ENCODE measurements at regions not wholly inside any gene's neighbourhood (a gene's known extent, or its start where the extent isn't known, plus 50 kb on each side); places are given as distances from the start of the nearest gene placed in this dataset.
"Not testable (repeated sequence)": the region's sequence is repeated elsewhere in the genome, so short reads cannot be mapped to it uniquely, and the experiment has no call there.

DNA sequence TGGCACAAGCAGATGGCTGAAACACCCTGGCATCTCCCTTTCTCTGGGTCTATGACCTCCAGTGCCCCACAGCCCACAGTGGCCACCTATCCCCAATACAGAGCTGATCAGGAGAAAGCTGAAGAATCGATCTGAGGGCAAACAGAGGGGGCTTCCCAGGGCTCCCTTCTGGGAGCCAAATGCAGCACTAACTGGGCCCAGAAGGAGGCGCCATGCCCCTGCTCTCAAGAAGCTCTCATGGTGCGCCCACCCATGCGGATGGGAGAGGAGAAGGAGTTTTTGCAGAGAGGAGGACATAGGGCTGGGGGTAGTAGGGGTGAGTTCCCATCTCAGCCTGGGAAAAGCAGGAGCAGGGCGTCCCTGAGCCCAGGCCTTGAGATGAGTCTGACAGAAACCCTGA is 787.3 kb upstream of the RAB6C start:
- in situ Hi-C loops (cut with HindIII; ENCODE audit: low sequenced_read_pairs), result no loop called here

DNA sequence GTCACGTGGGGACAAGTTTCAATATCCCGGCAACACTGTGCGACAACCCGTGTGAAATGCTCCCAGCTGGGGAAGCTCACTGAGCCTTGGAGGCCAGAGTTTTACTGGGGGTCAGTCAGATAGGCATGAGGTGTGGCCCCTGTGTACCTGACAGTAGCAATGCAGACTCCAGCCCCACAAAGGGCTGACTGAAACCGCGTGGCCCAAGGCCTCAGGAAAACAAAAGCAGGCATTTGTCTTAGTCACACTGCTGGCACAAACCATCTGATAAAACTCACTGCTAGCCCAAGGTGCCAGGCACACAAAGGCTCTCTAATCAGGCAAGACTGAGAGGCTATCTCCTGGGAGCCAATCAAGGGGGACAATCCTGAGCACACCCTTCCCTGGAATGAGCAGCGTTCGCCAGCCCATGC is 786.6 kb upstream of the RAB6C start:
- in situ Hi-C loops (cut with HindIII; ENCODE audit: low sequenced_read_pairs), result no loop called here

DNA sequence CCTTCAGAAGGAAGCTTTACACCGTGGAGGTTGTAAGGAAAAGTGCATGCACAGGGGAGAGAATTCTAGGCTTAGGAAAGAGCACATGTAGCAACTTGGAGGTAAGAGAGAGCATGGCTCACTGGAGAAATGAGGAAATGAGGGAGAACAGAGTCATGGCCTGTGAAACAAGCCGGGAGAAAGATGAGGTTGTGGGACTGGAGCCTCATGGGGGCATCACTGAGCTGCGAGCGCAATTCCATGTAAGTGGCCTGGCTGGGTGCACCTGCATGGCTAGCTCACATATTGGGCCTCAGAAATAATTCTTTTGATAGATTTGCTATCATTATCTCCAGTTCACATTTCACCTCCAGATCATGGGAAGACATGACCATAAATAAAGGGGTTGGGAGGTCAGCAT is 785.5 kb upstream of the RAB6C start:
- in situ Hi-C loops (cut with HindIII; ENCODE audit: low sequenced_read_pairs), result no loop called here

DNA sequence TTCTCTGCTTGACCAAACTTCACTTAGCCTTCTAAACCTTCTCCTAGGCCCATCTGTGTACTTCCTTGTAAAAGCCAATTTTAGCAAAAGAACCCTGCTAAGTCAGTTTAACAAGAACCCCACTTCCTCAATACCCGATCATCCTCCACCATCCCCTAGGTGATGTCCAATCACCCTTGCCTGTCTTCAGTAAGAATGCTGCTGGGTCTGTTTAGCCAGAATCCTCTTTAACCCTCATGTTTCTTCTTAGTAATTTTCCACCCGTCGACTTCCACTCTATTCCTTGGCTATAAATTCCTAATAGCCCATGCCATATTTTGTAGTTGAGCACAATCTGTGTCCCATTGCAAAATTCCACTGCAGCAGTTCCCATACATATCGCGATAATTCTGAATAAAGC is 780.0 kb upstream of the RAB6C start:
- in situ Hi-C loops (cut with HindIII; ENCODE audit: low sequenced_read_pairs), result no loop called here

DNA sequence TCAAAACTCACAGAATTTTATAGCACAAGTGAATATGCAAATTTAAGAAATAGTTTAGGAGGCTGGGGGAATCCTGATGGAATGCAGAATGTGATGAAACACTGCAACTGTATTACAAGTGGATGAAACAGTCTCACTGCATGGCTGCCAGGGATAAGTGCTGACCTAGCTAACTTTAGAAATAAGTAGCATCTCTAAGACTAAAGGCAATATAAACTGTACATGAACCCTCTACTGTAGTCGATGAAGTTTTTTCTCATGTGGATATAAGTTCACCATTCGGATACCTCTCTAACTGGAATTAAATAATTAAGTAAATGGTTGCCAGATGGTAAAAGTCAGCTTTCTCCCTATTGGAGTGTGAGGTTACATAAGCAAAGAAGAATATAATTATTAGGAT is 777.8 kb upstream of the RAB6C start:
- in situ Hi-C loops (cut with HindIII; ENCODE audit: low sequenced_read_pairs), result no loop called here

DNA sequence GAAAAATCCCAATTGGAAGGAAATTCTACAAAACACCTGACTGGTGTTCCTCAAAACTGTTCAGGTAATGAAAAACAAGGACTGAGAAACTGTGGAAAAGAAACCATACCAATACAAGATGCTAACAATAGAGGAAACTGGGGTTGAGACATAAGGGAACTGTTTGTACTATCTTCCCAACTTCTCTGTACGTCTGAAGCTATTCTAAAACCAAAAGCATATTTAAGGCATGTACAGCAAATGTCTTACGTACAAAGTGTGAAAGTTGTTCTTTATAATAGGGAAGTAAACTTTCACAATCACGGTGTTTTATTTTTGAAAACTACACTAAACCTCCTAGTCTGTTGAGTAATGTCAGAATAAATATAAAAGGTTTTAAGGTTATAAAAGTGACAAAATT is 776.1 kb upstream of the RAB6C start:
- in situ Hi-C loops (cut with HindIII; ENCODE audit: low sequenced_read_pairs), result no loop called here

DNA sequence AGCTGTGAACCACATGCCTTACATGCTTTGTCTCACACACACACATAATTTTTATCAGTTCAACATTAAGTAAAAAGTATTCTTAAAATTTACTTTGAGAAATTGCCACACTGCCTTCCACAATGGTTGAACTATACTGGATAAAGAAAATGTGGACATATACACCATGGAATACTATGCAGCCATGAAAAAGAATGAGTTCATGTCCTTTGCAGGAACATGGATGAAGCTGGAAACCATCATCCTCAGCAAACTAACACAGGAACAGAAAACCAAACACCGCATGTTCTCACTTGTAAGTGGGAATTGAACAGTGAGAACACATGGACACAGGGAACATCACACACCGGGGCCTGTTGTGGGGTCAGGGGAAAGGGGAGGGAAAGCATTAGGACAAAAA is 774.9 kb upstream of the RAB6C start:
- in situ Hi-C loops (cut with HindIII; ENCODE audit: low sequenced_read_pairs), result not testable (repeated sequence)

DNA sequence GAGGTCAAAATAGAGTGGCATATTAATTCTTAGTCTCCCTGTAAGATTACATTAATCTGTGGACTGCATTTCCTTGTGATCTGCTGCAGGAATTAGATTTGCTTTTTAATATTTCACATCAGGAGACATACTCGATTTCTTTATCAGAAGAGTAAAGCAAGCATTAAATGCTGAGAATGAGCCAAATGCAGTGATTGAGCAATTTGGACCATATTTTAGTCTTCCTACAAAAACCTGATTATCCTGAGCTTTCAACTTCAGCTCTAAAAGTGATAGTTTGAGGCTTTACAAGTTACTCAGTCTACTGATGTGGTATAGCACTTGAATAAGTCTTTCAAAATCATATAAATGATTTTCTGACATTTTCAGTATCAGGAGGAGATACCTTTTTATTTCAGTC is 774.3 kb upstream of the RAB6C start:
- in situ Hi-C loops (cut with HindIII; ENCODE audit: low sequenced_read_pairs), result no loop called here

DNA sequence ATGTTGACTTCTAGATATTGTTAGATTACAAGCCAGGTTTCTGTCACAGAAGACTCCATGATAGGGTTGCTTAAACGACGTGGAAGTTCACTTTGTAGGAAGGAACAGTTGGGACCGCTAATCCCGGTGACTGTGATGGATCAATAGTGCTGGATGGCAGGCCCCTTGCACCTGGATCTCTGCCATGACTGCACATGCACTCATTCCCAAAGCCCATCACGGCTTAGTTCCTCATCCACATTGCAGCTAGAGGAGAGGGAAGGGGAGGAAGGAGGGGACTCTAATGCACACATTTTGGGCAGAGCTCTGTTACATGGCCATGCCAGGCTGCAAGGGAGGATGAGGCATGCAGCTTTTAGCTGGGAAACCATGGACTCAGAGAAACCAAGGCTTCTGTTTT is 773.7 kb upstream of the RAB6C start:
- in situ Hi-C loops (cut with HindIII; ENCODE audit: low sequenced_read_pairs), result no loop called here

DNA sequence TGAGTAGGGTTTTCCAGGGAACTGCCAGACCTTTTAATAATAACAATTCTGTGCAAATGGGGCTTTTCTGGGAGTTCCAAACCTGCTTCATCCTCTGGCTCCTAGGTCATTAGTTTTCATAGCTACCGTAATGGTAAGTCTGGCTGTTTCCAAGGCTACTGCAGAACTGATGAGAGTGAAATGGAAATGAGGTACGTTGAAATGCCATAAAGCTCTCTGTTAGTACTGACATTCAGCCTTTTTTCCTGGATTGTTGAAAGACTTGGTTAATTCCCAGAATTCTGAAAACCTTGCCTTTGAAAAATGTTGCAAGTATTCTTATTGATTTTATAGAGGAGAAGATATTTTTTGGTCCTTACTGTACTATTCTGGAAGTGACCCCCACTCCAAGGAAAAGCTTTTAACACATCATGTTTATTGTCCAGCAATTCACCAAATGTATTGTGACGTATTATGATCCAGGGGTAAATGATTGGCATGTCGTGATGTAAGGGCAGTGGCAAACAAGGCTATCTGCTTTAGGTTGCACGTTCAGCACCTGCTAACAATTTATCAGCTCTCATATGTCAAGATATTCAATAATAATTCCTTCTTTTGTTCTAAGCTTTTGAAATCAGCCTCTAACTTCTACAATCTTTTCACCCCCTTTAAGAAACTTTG is 767.0 kb upstream of the RAB6C start:
- in situ Hi-C loops (cut with HindIII; ENCODE audit: low sequenced_read_pairs), result no loop called here

DNA sequence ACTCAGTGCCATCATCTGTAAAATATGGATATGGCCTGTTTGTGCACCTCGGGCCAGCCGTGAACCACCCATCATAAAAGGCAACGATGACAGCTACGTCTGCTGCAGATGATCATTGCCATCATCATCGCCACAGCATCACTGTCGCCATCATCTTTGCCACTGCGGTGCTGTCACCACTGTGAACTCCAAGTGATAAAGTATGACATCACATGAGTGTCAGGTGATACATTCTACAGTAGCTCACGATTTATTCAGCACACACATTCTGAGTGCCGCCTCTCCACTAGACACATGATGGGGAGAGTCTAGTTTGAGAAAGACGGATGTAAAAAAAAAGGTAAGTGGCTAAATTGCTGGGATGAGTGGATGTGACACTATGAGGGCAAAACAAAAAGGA is 755.4 kb upstream of the RAB6C start:
- in situ Hi-C loops (cut with HindIII; ENCODE audit: low sequenced_read_pairs), result no loop called here

DNA sequence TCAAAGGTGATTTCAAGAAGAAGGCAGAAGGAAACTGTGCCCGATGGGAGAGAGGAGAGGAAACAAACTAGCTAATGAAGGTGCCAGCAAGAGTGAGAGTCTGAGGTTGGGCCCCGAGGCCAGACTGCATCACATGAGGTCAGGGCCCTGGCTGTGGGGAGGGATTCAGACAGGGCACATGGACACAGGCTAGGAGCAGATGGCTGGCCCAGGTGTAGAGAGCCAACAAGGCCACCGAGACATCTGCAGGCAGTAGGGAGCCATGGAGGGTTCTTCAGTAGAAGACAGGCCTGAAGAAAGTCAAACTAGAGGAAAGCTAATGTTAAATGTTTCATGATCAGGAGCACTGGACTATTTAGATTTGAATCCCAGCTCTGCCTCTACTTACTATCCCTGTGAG is 755.0 kb upstream of the RAB6C start:
- in situ Hi-C loops (cut with HindIII; ENCODE audit: low sequenced_read_pairs), result no loop called here

DNA sequence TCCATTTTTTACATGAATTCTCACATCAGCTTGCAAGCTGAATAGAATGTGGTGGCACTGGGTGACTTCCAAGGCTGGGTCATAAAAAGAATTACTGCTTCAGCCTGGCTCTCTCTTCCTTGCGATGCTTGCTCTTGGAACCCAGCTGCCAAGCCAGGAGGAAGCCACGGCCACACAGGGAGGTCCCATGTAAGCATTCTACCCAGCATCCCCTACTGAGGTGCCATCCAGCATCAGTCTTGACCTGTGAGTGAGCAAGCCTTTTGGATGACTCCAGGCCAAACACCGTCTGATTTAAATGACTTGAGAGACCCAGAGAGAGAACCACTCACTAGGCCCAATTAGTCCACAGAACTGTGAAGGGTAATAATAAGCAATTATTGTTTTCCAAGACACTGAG is 750.3 kb upstream of the RAB6C start:
- in situ Hi-C loops (cut with HindIII; ENCODE audit: low sequenced_read_pairs), result no loop called here

DNA sequence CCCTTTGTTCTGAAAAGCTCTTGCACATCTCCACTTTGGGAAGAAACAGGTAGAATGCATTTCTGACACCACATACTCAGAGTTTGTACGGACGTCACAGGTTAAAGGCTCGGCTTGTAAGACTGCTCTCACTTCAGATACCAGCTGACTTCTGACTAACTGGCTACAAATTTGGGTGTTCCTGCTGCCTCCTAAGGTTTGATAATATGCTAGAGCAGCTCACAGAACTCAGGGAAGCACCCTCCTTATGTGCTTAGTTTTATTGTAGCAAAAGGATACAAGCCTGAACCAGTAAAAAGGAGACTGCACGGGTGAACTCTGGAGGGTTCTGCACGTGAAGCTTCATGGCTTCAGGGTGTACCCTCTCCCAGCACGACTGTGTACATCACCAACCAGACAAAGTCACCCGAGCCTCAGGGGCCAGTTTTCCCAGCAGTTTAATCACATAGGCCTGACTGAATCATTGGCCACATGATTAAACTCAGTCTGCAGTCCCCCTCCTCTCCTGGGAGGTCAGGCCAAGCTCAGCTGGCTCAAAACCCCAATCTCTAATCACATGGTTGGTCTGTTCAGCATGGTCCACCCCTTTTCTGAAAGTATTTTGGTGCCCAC is 749.5 kb upstream of the RAB6C start:
- in situ Hi-C loops (cut with HindIII; ENCODE audit: low sequenced_read_pairs), result no loop called here

DNA sequence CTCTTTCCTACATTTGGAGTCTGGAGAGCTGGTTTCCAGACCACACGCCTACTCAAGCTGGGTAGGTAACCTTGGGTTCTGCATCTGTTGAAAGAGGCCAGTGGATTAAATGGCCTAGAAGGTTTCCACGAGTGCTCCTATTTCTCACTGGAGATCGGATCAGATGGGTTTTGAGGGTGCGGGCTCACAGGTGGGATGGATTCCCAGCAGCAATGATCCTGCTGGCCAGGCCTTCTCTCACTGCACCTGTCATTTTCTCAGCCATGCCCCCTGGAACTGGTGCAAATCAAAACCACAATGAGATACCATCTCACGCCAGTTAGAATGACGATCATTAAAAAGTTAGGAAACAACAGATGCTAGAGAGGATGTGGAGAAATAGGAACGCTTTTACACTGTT is 747.5 kb upstream of the RAB6C start:
- in situ Hi-C loops (cut with HindIII; ENCODE audit: low sequenced_read_pairs), result no loop called here

DNA sequence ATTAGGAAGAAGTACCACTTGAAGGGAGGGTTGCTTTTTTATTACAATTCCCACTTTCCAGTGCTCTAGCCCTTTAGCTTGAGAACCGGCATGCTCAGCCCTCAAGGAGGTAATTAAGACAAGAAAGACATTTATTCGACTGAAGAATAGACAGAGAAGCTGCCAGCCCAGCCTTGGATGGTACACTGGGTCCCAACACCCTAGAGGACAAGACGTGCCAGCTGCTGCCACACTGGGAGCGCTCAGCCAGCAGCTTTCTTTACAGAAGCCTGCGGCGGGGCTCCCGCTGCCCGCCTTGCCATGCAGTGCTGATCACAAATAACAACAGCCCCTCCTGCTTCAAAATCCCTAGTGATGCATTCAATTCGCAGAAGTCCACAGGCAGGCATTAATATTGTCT is 746.3 kb upstream of the RAB6C start:
- in situ Hi-C loops (cut with HindIII; ENCODE audit: low sequenced_read_pairs), result no loop called here

DNA sequence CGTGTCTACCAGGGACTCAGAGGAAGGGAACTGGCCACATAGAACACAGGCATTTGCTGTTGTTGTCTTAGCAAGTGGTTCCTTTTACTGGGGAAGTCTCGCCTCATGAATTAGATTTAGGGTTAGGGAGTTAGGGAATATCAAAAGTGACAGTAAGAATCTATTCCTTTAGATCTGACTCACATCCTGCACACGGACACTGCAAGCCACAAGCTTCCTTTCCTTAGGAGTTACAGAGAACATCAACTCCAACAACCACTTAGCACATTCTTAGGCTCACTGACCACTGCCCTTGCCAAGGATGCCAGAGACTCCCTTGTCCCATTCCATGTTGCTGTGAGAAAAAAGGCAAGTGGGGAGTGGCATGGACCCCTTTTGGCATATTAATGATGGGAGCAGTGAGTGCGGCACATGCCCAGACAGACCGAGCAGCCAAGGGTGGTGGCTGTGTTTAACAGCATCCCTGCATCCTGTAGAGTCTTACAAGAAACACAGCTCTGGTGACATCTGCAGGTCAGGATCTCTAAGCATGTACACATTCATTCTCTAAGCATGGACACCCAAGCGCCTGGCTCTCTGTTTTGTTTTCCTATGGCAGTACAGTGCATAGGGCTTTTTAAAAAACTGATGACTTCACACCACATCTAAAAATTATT is 745.6 kb upstream of the RAB6C start:
- in situ Hi-C loops (cut with HindIII; ENCODE audit: low sequenced_read_pairs), result no loop called here

DNA sequence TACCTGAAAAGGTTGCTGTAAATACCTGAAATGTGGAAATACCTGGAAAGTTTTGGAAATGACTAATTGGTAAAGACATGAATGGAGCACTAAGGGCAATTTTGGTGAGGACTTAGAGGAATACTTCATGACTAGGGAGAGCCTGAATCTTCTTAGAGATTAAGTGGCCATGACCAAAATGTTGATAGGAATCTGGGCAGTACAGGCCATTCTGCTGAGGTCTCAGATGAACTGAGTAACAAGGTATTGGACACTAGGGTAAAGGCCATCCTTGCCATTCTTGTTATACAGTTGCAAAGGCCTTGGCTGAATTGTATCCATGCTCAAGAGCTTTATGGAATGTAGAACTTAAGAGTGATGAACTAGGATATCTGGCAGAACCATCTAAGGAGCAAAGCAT is 742.9 kb upstream of the RAB6C start:
- in situ Hi-C loops (cut with HindIII; ENCODE audit: low sequenced_read_pairs), result no loop called here

DNA sequence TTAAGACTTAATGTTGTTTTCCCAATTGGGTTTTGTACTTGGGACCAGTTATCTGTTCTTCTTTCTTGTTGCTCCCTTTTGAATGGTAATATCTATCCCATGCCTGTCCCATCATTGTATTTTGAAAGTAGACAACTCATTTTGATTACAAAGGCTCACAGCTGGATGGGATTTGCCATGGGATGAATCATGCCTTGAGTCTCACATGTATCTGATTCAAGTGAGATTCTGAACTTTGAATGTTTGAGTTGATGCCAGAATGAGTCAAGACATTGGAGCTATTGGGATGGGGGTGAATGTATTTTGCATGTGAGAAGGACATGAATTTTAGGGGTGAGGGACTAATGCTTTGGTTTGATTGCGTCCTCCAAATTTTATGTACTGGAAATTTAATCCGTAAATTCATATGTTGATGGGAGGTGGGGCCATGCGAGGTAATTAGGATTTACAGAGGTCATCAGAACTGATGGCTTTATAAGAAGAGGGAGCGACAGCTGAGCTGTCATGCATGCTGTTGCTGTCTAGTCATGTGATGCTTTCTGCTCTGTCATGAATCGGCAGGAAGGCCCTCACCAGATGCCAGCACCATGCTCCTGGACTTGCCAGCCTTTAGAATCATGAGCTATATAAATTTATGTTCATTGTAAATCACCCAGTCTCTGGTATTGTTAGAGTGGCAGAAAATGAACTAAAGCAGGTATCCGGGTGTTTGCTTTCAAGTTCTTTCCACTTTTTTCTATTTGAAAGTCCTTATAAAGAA is 741.3 kb upstream of the RAB6C start:
- in situ Hi-C loops (cut with HindIII; ENCODE audit: low sequenced_read_pairs), result no loop called here

DNA sequence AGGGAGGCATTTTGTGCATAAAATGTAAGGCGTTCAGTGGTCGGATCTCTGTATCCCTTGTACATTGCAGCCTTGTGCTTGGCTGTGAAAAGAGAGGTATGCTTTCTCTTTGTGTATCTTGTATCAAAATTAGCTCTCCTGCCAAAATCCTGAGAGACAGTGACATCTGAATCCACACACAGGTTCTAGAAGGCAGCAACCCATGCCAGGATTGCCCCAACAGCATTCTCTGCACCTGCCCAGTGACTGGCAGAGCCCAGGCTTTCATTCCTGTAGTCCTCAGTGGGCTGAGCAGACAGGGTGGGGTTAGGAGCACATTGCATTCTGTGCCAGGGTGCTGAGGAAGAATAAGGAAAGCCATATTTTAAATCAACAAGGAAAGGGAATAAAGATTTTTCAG is 740.3 kb upstream of the RAB6C start:
- in situ Hi-C loops (cut with HindIII; ENCODE audit: low sequenced_read_pairs), result no loop called here

DNA sequence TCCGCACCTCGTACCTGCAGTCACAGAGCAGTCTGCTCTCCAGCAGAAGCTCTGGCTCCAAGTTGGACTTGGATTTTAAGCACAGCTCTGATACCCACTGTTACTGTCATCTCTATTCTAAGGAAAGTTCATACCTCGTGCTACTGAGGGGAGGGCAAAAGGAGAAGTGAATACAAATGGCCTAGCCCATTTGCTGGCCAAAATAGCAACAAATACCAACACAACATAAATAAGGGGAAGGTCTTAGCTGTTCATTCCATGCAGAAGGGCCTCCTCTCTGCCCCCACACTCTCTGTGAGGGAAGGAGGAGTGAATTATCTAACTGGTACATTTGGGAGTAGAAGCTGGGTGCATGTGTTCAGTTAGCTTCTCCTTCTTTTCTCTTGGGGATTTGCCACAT is 739.4 kb upstream of the RAB6C start:
- in situ Hi-C loops (cut with HindIII; ENCODE audit: low sequenced_read_pairs), result no loop called here

DNA sequence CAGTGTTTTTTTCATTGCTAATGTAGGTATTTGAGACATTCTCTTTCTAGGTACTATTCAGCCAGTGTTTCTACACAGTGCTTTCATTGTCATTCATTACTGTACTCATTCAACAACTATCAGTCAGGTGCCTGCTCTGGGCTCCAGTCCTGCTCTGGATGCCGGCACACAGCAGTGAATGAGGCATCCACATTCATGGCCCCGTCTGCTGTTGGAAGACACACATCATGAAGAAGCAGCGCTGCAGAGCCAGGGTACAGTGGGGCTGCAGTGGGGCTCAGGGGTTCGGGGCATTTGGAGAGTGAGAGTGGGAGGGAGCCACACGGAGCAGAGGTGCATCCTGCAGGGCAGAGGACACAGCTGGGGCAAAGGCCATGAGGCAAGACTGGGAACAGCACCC is 737.2 kb upstream of the RAB6C start:
- in situ Hi-C loops (cut with HindIII; ENCODE audit: low sequenced_read_pairs), result no loop called here
